K562 (cell line): ENCODE measurements at regions not wholly inside any gene's neighbourhood (a gene's known extent, or its start where the extent isn't known, plus 50 kb on each side); places are given as distances from the start of the nearest gene placed in this dataset.

Experiments used
- CLOCK ChIP-seq: fragments of 250-450 bp; sonication (Bioruptor Pico); IDR thresholded peaks from 2 replicates; pipeline ENCODE4 v1.4.0; 2020; ENCODE audit warnings: mild to moderate bottlenecking, moderate library complexity, borderline replicate concordance
- CXXC5 ChIP-seq: fragments of 250-450 bp; sonication (Bioruptor Pico); IDR thresholded peaks from 2 replicates; pipeline ENCODE4 v1.8.0; 2022; ENCODE audit warnings: inconsistent platforms, mild to moderate bottlenecking, moderate library complexity
- DNMT1 ChIP-seq: fragments of 450-650 bp; IDR thresholded peaks from 2 replicates; pipeline ENCODE4 v1.6.1; 2016; ENCODE audit warnings: antibody characterized with exemption, mild to moderate bottlenecking
- ETV1 ChIP-seq: fragments of 450-650 bp; conservative IDR thresholded peaks from 2 replicates; pipeline ENCODE4 v1.6.1; 2016; ENCODE audit warnings: missing genetic modification characterization, control low read depth, low read depth, missing compliant biosample characterization
- MYNN ChIP-seq, 2 experiments: sonication (generic); formaldehyde crosslinking in 1 of 2; IDR thresholded peaks; 2 replicates each; pipeline versions ENCODE4 v1.5.0 to v1.6.1; 2016 to 2020; ENCODE audit warnings: antibody characterized with exemption in 1 of 2, missing genetic modification reagents in 1 of 2
- PHB2 ChIP-seq: fragments of 450-650 bp; IDR thresholded peaks from 2 replicates; pipeline ENCODE4 v1.6.1; 2017; ENCODE audit warnings: low read depth
- RAD51 ChIP-seq: fragments of 450-650 bp; IDR thresholded peaks from 2 replicates; pipeline ENCODE4 v1.7.1; 2016; ENCODE audit warnings: low read depth, mild to moderate bottlenecking, borderline replicate concordance
- RREB1 ChIP-seq: fragments of 250-450 bp; sonication (Bioruptor Pico); IDR thresholded peaks from 2 replicates; pipeline ENCODE4 v1.4.0; 2020
- ZNF12 ChIP-seq: sonication (generic); formaldehyde crosslinking; IDR thresholded peaks from 2 replicates; pipeline ENCODE4 v1.4.0; 2020; ENCODE audit warnings: mild to moderate bottlenecking, missing genetic modification reagents
- ZNF318 ChIP-seq, 2 experiments: fragments of 450-650 bp; IDR thresholded peaks; 2 replicates each; pipeline ENCODE4 v1.6.1; 2016; ENCODE audit warnings: mild to moderate bottlenecking in 2 of 2, borderline replicate concordance in 1 of 2, low read depth in 1 of 2, moderate library complexity in 1 of 2

- TF ChIP-seq ZNF318 (IDR thresholded peaks at IDR 0.05; ENCODE audit: borderline replicate concordance in 1 of 2, low read depth in 1 of 2) (no peak), MYNN (IDR thresholded peaks at IDR 0.05) (no peak), MYNN (CRISPR knock-in tag; IDR thresholded peaks at IDR 0.05) (no peak), PHB2 (no peak), ETV1 (peak; percentile 67), RREB1 (CRISPR knock-in tag) (peak; percentile 89; the same call in 1 of the 2 replicates), DNMT1 (no peak), CXXC5 (CRISPR knock-in tag) (peak; percentile 48), CLOCK (CRISPR knock-in tag) (0 out of 2 replicates have a peak, but pooled peaks have one; percentile 10), ZNF12 (CRISPR knock-in tag) (no peak), RAD51 (no peak)
Observed at GRCh38 chr6:147449405-147450161, 58.9 kb upstream of the SAMD5 start (continued).
